Embryonic facial prominence (tissue), 1 donor: ENCODE measurements at regions not wholly inside any gene's neighbourhood (a gene's known extent, or its start where the extent isn't known, plus 50 kb on each side); places are given as distances from the start of the nearest gene placed in this dataset.
"Not testable (repeated sequence)": the region's sequence is repeated elsewhere in the genome, so short reads cannot be mapped to it uniquely, and the experiment has no call there.

Experiments used
- DNase-seq: peaks from one replicate; pipeline ENCODE4 v3.0.0-alpha.2; 2016; ENCODE audit errors: extremely low spot score

DNA sequence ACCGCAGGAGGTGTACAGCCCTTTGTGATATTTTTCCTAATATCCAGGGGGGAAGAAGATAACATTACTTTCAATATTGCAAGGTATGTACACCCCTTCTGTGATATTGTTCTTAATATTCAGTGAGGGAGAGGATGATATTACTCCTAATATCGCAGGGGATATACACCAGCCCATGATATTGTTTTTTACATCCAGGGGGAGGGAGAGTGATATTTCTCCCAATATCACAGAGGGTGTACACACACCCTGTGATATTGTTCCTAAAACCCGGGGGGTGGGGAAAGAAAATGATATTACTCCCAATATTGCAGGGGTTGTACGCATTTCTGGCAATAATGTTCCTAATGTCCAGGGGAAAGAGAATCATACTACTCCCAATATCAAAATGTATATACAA, 58.0 kb upstream of the SLC25A48 start:
- no peak for DNase-seq

DNA sequence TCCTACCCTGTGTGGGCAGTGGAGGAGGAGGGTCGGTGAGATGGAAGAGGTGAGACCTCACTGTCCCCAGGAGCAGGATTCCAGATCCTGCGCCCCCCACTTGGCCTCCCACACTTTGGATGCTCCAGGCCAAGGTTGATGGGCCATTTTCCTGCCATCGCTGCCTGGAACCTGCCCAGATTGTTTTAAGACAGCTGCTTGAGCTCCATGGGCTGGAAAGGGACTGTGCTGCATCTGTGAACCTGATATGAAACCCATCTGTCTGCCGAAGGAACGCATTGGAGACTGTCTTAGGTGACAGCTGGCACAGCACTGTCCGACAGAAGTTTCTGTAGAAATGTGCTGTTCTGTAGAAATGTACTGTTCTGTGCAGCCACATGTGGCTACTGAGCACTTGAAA, 72.7 kb upstream of the SLC25A48 start:
- no peak for DNase-seq

DNA sequence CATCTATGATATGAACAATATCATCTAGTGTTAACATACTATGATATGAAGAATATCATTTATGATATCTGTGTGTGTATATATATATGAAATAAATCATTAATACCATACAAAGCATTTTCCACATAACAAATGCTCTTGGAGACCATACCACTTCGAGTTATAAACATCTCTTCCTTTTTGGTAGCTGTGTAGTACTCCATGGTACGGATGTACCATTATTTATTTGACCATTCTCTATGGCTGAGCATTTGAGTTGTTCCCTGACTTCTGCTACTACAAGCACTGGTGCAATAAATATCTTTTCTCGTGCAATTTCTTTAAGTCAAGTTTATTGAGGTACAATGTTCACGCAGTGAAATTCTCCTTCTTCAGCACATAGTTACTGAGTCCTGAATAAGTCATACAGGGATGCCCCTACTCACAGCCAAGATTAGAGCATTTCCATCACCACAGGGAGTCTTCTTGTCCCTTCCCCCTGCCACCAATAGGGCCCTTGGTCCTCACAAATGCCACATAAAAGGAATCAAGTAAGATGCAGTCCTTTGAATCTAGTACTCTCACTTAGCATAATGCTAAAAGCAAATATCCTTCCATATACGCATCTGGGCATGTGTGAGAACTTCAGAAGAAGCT, 75.2 kb upstream of the SLC25A48 start:
- no peak for DNase-seq

DNA sequence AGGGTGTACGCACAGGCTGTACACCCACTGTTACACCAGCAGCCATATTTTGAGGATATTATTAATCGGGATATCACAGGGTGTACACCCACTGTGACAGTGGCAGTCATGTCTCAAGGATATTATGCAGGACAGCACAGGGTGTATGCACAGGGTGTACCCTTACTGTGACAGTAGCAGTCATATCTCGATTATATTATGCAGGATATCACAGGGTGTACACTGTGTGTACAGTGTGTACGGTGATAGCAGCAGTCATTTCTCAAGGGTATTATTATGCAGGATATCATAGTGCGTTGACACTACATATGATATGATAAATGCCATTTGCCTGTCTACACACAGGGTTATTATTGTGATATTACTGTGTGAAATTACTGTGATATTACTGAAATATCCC, 80.5 kb upstream of the SLC25A48 start:
- no peak for DNase-seq

DNA sequence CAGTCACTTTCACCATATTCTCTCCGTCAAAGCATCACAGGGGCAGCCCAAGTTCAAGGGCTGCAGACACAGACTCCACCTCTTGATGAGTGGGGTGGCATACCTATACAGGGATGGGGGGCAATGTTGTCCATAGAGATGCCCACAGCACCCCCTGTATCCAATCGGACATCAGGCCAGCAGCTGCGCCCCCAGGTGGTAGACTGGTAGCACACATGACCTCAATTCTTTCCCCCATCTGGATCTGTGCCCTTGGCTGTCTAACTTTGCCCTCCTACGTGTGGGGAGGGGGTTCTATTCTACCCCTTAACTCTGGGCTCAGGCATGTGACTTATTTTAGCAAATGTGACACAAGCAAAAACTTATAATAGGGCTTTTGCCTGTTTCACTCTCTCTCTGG, 84.0 kb upstream of the SLC25A48 start:
- no peak for DNase-seq

DNA sequence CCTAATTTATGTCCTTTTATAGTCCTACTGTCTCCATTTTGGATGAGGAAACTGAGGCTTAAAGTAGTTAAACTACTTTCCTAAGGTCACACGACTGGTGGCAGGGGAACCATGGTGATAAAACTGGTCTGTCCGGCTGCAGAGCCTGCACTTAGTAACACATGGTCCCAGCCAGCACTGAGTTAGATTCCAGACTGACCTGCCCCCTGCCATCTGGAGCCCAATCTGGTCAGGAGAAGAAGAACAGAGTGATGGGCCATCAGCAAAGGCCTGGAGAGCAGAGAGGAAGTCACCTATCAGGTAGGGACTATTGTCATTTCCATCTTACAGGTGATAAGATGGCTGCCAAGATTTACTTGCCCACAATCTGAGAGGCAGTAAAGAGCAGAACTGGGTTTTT, 86.6 kb upstream of the SLC25A48 start:
- DNase-seq, result no peak

DNA sequence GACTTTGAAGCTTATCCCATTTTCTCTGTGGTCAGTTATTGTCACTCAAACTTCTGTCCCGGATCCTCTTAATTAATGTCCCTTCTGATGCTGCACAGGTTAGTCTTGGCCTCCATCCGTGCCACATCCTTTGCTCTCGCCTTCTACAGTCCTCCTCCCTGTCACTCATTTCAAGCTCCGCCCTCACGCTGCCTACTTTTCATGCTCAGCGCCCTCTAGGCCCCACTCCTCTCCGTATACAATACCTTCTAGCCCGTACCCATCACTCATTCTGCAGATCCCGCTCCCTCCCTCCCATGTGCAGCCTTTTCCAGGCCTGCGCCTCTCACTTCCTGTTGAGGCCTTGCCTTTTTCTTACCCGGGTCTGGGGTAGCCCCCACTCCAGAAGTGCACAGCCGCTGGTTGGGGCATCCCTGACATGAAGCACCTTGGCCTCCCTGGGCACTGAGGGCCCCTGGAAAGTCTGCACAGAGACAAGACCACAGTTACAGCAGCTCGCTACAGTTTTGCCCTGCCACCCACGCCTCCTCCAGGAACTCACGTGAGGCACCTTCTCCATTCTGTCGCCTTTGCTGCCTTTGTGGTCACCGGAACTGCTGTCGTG, 88.5 kb upstream of the SLC25A48 start:
- no peak for DNase-seq

DNA sequence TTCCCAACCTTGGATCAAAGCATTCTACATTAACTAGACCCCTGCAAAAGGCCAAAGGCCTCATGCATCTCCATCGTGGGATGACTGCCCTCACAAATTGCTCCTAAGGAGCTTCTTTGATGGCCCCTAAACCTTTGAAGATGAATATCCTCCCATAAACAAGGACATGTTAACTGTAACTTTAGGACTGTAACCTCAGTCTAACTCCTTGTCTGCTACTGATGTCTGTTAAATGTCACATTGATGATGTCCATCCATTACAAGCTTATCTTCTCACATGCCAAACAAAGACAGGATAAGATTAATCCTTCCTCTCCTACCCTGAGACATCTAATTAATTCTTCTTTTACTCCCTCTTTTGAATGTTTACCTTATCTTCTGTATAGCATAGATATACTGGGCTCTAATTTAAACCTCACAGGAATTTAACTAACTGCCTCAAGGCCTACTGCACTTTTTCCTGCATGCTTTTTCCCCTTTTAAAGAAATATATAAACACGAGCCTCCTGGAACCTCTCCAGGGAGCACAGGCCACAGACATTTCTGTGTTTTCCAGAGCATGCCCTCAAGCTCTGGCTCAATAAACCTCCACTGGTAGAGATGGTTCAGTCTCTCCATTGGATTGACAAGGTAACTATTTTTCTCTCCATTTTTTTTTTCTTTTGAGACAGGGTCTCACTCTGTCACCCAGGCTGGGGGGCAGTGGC, 90.6 kb upstream of the SLC25A48 start:
- DNase-seq, result no peak

DNA sequence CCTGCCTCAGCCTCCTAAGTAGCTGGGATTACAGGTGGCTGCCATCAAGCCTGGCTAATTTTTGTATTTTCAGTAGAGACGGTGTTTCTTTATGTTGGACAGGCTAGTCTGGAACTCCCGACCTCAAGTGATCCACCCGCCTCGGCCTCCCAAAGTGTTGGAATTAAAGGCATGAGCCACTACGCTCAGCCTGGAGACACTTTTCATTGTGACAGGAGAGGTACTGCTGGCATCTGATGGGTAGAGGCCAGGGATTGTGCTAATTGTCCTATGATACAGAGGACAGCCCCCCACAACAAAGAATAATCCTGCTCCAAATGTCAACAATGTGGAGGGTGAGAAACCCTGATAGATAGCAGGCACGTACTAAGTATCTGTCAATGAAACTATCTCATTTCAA, 91.3 kb upstream of the SLC25A48 start:
- no peak for DNase-seq

DNA sequence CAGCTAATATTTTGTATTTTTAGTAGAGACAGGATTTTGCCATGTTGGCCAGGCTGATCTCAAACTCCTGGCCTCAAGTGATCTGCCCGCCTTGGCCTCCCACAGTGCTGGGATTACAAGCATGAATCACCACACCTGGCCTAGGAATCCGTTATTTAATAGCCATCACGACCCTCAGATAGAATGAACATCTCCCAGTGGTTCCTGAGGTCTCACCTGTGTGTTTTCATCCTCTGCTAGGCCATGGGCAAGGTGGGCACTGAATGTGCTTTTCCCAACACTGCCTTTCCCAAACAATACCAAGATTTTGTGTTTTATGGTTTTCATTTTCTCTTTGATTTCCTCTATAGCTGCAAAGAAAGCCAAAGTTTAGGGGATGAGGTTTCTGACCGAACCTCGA, 92.2 kb upstream of the SLC25A48 start:
- not testable (repeated sequence) for DNase-seq

DNA sequence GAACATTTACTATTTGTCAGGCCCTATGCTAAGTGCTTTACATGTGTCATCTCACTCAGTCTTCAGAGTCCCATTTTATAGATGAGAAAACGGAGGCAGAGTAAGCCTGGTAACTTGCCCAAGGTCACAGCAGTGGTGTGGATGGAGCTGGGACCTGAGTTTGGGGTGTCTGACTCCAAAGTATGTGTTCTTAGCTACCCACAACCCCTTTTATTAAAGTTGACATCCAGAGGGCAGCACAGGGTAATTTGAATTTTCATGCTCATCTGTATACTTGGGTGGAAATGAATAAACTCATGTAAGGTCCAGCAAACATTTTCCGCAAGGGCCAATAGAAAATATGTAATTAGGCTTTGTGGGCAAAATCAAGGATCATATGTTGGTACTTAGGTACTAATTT, 93.4 kb upstream of the SLC25A48 start:
- no peak for DNase-seq

DNA sequence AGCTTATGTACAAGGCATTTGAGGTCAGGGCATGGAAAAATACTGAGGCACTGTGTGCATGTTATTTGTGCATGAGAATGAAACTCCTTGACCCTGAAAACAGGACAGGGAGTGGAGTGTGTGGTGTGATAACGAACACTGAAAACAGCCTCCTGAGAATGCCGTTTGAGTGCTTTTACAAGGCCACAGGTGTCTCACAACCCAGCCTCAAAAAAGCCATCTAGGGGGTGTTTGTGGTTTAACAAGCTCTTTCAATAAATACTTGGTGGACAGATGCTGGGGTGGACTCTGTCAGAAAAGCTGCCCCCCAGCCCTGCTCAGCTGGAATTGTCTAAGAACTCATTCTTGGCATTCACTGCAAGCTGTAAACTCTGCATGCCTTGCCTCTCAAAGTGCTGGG, 94.0 kb upstream of the SLC25A48 start:
- DNase-seq, result no peak

DNA sequence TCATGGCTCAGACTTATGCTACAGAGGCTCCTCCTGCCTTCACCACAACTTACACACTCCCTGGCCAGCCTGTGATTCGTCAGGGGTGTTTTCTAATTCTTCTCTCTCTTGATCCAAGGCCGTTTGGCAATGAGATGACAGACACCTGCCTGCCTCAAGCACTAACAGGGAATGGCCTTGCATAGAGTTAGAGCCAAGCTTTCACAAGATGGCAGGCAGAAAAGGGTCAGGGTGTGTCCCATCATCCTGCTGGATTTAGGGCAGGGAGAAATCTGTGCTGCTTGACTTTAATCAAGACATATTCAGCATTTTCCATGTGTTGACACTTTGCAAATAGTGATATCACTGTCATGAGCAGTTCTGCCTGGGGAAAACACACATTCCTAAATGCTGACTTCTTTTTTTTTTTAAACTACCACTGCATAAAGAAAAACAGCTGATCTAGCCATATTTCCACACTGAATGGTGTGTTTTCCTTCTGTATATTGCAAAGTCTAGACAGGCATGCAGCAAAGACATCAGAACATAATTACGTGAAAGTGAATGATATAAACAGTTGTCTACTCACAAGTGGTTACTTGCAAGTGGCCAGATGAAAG, 95.0 kb upstream of the SLC25A48 start:
- no peak for DNase-seq

DNA sequence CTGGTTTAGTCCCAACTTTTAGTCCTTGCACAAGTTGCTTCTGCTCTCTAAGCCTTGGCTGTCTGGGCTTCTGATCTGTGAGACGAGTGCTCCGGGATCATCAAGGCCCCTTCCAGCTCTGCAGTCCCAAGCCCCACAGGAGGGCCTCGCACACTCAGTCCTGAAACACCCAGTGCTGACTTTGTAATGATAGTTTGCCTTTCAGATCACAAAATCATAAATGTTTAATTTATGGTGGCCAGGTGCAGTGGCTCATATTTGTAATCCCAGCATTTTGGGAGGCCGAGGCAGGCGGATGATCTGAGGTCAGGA, 95.9 kb upstream of the SLC25A48 start:
- DNase-seq, result no peak

DNA sequence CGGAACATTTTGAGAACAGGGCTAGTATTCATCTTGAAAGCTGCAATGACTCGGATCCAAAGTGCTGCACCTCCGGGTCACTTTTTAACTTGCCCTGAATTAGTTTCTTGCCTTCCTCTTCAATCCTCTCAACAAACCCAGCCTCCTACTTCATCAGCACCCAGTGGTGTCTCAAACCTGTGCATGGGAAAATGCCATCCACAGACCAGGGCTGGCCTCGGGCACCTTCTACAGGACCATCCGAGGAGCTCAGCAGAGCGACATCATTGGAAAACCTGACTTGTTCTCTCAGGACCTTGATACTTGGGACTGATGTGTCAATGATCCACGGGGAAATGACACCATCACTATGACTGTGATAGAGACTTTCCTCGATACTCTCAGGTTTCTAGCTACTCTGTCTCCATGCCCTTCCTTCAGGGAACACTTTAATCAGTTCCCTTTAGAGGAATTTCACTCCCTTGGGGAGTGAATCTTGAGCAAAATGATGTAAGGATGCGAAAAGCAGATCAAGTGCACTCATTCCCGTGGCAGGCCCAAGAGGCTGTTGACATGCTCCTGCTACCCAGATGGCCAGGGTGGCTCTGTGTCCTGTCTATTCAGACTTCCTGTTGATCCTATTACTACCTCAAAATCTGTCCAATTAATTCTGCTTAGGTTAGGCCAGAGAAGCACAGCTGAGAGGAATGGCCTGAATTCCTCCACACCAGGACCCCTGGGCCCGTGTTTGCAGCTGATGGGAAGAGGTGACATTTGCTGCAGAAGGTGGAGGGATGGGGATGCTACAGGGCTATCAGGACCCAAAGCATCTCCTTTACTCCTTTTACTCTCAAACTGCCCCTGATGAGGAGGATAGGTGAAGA, 96.5 kb upstream of the SLC25A48 start:
- no peak for DNase-seq

DNA sequence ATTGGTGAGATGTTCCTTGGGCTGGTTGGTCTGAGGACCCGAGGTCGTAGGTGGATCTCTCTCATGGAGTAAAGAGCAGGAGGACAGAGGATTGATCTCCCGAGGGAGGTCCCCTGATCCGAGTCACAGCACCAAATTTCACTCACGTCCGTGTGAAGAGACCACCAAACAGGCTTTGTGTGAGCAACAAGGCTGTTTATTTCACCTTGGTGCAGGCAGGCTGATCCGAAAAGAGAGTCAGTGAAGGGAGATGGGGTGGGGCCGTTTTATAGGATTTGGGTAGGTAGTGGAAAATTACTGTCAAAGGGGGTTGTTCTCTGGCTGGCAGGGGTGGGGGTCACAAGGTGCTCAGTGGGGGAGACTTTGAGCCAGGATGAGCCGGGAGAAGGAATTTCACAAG, 97.5 kb upstream of the SLC25A48 start:
- not testable (repeated sequence) for DNase-seq

DNA sequence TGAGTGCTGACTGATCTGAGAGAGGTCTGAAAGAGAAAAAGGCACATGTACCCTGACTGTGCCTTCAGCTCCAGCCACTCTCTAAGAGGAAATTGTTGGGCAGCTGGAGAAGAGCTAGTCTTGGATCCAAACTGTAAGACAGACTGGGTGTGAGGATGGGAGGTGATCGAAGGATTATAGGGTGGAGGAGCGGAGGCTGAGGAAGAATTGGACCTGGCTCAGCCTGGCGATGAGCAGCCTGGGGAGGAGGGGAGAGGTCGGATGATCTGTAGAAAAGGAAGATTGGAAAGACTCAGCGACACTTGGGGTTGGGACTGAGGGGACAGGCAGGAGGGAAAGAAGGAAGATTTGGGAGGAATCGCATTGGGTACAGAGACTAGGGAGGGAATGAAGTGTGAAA, 98.6 kb upstream of the SLC25A48 start:
- DNase-seq, result no peak

DNA sequence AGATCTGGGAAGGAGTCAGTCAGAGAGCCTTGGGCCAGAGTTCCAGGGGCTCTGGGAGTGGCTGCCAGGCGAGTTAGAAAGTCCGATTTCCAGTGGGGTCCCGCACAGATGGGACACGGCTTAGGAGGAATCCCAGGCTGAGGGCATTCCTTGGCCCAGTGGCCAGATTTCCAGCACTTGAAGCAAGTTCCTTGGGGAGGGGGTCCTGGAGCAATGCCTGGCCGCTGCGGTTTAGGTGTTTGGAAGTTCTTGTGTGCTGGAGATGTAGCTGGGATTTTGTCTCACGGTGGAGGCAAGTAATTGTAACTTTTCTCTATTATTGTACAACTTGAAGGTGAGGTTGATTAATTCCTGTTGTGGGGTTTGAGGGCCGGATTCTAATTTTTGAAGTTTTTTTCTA, 99.5 kb upstream of the SLC25A48 start:
- DNase-seq, result not testable (repeated sequence)

DNA sequence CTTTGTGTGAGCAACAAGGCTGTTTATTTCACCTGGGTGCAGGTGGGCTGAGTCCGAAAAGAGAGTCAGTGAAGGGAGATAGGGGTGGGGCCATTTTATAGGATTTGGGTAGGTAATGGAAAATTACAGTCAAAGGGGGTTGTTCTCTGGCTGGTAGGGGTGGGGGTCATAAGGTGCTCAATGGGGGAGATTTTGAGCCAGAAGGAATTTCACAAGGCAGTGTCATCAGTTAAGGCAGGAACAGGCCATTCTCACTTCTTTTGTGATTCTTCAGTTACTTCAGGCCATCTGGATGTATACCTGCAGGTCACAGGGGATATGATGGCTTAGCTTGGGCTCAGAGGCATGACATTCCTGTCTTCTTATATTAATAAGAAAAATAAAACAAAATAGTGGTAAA, 103.4 kb upstream of the SLC25A48 start:
- DNase-seq, result not testable (repeated sequence)

DNA sequence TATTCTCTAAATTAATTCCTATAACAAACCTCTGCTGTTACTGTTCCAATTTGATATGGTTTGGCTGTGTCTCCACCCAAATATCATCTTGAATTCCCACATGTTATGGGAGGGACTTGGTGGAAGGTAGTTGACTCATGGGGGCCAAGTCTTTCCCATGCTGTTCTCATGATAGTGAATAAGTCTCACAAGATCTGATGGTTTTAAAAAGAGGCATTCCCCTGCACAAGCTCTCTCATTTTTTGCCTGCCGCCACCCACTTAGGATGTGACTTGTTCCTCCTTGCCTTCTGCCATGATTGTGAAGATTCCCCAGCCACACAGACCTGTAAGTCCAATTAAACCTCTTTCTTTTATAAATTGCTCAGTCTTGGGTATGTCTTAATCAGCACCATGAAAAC, 104.3 kb upstream of the SLC25A48 start:
- not testable (repeated sequence) for DNase-seq

DNA sequence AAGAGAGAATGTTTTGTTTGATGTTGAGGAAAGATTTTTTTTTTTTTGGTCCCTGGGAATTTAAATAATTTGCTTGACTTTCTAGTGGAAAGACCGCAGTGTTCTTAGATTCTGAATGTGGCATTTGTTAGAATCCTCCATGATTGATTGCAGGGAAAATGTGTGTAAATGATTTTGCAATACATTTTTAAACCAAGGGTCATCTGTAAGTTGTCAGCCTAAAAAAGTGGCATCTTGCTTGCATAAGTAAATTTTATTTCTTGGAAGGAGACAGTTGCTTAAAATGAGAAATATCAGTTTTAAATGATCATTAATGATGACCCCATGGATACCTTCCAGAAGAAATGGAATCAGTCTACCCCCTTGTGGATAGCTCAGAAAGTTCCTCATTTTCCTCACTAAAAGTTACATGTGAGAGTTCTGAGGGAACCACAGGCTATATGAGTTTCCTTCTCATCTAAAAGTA, 105.1 kb upstream of the SLC25A48 start:
- peak; percentile 31 for DNase-seq

DNA sequence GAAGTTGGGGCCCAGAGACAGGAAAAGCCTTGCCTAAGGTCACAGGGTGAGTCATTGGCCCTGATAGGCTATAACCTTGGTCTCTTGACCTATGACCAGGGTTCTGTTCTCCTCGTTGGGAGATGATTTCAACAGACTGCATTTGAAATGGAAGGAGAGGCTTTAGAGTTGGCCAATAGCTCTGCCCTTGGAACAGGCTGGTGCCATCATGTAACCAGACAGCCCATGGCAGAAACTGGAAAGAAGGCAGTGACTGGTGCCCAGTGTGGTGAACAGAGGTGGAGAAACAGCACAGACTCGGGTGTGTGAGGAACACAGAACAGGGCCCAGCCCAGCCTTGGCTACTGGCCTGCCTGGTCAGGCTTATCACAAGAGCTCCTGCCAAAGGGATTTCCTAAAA, 109.8 kb upstream of the SLC25A48 start:
- DNase-seq, result no peak
